Ecto neural progenitor cell (in vitro differentiated cells): ENCODE measurements at regions not wholly inside any gene's neighbourhood (a gene's known extent, or its start where the extent isn't known, plus 50 kb on each side); places are given as distances from the start of the nearest gene placed in this dataset.
"Not testable (repeated sequence)": the region's sequence is repeated elsewhere in the genome, so short reads cannot be mapped to it uniquely, and the experiment has no call there.

Experiments used
- DNase-seq: peaks from one replicate; pipeline ENCODE4 v3.0.0-alpha.2; 2018; ENCODE audit warnings: low spot score

GRCh38 chr6:150496629-150497028, 103.1 kb upstream of the PLEKHG1 start:
- no peak for DNase-seq

GRCh38 chr6:150499882-150500312, 99.8 kb upstream of the PLEKHG1 start:
- DNase-seq = no peak

- DNase-seq = not testable (repeated sequence)
These were observed 99.1 kb upstream of the PLEKHG1 start for GRCh38 chr6:150500568-150500967.

- peak; percentile 9 for DNase-seq
These were observed 96.6 kb upstream of the PLEKHG1 start for GRCh38 chr6:150503041-150503440.

GRCh38 chr6:150503586-150504339, 95.9 kb upstream of the PLEKHG1 start:
- peak; percentile 17 for DNase-seq

- DNase-seq = not testable (repeated sequence)
These were observed 92.3 kb upstream of the PLEKHG1 start for GRCh38 chr6:150507361-150507760.

- no peak for DNase-seq
These were observed 89.1 kb upstream of the PLEKHG1 start for GRCh38 chr6:150510576-150510975.

GRCh38 chr6:150511313-150511712, 88.4 kb upstream of the PLEKHG1 start:
- peak; percentile 2 for DNase-seq

GRCh38 chr6:150514806-150515380, 84.8 kb upstream of the PLEKHG1 start:
- DNase-seq = peak; percentile 4

GRCh38 chr6:150516199-150516598, 83.5 kb upstream of the PLEKHG1 start:
- peak; percentile 38 for DNase-seq

- DNase-seq = peak; percentile 9
These were observed 82.5 kb upstream of the PLEKHG1 start for GRCh38 chr6:150517175-150517574.

- no peak for DNase-seq
These were observed 78.2 kb upstream of the PLEKHG1 start for GRCh38 chr6:150521482-150521881.

GRCh38 chr6:150523216-150523615, 76.5 kb upstream of the PLEKHG1 start:
- DNase-seq = not testable (repeated sequence)

- no peak for DNase-seq
These were observed 74.4 kb upstream of the PLEKHG1 start for GRCh38 chr6:150525300-150525699.

GRCh38 chr6:150527100-150527499, 72.6 kb upstream of the PLEKHG1 start:
- DNase-seq = no peak

- DNase-seq = peak; percentile 70
These were observed 70.9 kb upstream of the PLEKHG1 start for GRCh38 chr6:150528648-150529285.

- DNase-seq = no peak
These were observed 70.0 kb upstream of the PLEKHG1 start for GRCh38 chr6:150529646-150530045.

GRCh38 chr6:150531957-150532356, 67.7 kb upstream of the PLEKHG1 start:
- no peak for DNase-seq

GRCh38 chr6:150534553-150534952, 65.1 kb upstream of the PLEKHG1 start:
- DNase-seq = no peak

- DNase-seq = no peak
These were observed 64.4 kb upstream of the PLEKHG1 start for GRCh38 chr6:150535151-150535804.

GRCh38 chr6:150535818-150536220, 63.9 kb upstream of the PLEKHG1 start:
- no peak for DNase-seq

- DNase-seq = no peak
These were observed 62.9 kb upstream of the PLEKHG1 start for GRCh38 chr6:150536835-150537234.

- DNase-seq = no peak
These were observed 62.2 kb upstream of the PLEKHG1 start for GRCh38 chr6:150537491-150537890.
